Large intestine (tissue), 3 donors: ENCODE measurements at regions not wholly inside any gene's neighbourhood (a gene's known extent, or its start where the extent isn't known, plus 50 kb on each side); places are given as distances from the start of the nearest gene placed in this dataset.

Experiments
- DNase-seq, 2 donors: peaks; one replicate each; pipeline versions ENCODE4 v3.0.0 to v3.0.0-alpha.2; 2013
- H3K27ac ChIP-seq: one replicate; pipeline ENCODE4 v1.5.1; 2013; ENCODE audit warnings: low read length
- H3K27me3 ChIP-seq: 2 replicates; pipeline ENCODE4 v1.6.1; 2013; ENCODE audit warnings: low read length; ENCODE audit not compliant: control insufficient read depth, insufficient read depth
- H3K36me3 ChIP-seq: 2 replicates; pipeline ENCODE4 v1.6.1; 2013; ENCODE audit warnings: low read length; ENCODE audit not compliant: control insufficient read depth, insufficient read depth
- H3K4me1 ChIP-seq: one replicate; pipeline ENCODE4 v1.6.1; 2013; ENCODE audit warnings: low read length; ENCODE audit not compliant: control insufficient read depth, insufficient read depth
- H3K4me3 ChIP-seq: one replicate; pipeline ENCODE4 v1.5.1; 2013; ENCODE audit warnings: low read length
- H3K9me3 ChIP-seq: one replicate; pipeline ENCODE4 v1.6.1; 2013; ENCODE audit warnings: mild to moderate bottlenecking, low read depth, low read length, moderate library complexity; ENCODE audit not compliant: control insufficient read depth
- WGBS: methylation state at CpG from one replicate; pipeline ENCODE4 v1.1.5; 2013; ENCODE audit warnings: low lambda C conversion rate; ENCODE audit not compliant: insufficient coverage; 5-methylcytosine and 5-hydroxymethylcytosine counted together

DNA sequence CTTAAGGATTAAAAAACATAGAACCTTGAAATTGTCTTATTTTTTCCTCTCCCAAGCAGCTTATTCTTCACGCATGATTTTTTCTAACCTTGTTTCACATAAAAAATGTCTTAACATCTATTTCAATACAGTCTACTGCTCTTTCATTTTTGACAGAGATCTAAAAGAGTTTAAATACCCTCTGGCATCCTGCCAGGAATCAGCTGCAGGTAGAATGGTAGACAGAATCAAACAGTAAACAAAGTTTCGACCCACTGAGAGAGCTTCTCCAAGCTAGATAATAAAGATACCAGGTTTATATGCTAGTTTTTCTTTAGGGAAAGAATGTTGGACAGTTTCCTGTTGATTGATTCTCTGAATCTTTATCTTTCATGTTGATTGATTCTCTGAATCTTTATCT, 555.8 kb upstream of the CDH9 start:
- 100% methylated on average over 1 of the region's 2 CpGs for WGBS
- no peak overlapping the region for H3K4me3 ChIP-seq
- H3K27ac ChIP-seq, result no peak overlapping the region

GRCh38 chr5:27592231-27592630, 553.8 kb upstream of the CDH9 start:
- no peaks in the 10 kb centered on the region for H3K4me1 ChIP-seq
- peaks cover 7% of the 10 kb centered on the region for H3K9me3 ChIP-seq
- no peak overlapping the region for H3K4me3 ChIP-seq
- no peaks in the 10 kb centered on the region for H3K36me3 ChIP-seq
- DNase-seq, result no peak
- no peak overlapping the region for H3K27ac ChIP-seq
- WGBS, result no CpG with 5 or more reads among the region's 1 CpG
- no peaks in the 10 kb centered on the region for H3K27me3 ChIP-seq

More for the DNA sequence above, 555.8 kb upstream of the CDH9 start:
- no peaks in the 10 kb centered on the region for H3K36me3 ChIP-seq
- DNase-seq, result no peak
- H3K9me3 ChIP-seq, result peaks cover 7% of the 10 kb centered on the region
- no peaks in the 10 kb centered on the region for H3K4me1 ChIP-seq
- no peaks in the 10 kb centered on the region for H3K27me3 ChIP-seq

DNA sequence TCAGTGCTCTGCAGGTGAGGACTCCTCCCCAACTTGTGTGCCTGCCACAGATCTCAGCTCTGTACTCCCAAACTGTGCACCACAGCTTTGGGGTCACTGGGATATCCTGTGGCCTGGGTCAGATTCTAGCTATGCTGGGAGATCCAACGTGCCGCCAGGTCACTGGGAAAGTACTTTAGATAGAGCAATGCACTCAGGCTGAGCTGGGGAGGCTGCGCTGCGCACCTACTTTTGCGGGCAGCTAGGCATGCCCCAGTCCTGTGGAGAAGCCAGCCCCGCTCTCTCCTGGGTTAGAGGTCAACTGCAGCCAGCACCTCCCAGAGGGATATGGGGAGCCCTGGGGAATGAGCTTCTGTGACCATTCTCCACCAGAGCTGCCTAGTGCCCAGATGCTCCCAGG, 552.1 kb upstream of the CDH9 start:
- Histone ChIP-seq H3K36me3 (no peaks in the 10 kb centered on the region), H3K27me3 (no peaks in the 10 kb centered on the region), H3K9me3 (peaks cover 7% of the 10 kb centered on the region), H3K4me3 (no peak overlapping the region), H3K27ac (no peak overlapping the region), H3K4me1 (no peaks in the 10 kb centered on the region)
- no peak for DNase-seq
- no CpG with 5 or more reads among the region's 6 CpGs for WGBS

DNA sequence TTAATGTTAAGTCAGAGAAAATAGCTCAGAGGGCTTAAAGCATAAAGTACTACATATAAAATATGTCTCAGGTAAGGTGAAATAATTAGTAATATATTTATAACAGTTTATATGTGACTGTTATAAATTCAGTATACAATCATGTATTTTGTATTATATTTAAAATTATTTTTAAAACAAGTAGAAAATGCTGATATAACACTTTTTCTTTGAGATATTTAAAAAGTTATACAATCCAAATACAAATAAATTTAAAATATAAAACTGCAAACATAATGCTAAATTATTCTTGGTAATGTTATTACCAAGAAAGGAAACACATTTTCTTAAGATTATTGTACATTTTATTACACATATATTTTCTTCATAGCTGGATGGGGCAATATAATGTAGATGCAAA, 539.9 kb upstream of the CDH9 start:
- Histone ChIP-seq H3K4me1 (no peaks in the 10 kb centered on the region), H3K4me3 (no peak overlapping the region), H3K9me3 (no peaks in the 10 kb centered on the region), H3K27ac (no peak overlapping the region), H3K27me3 (no peaks in the 10 kb centered on the region), H3K36me3 (no peaks in the 10 kb centered on the region)
- no peak for DNase-seq

DNA sequence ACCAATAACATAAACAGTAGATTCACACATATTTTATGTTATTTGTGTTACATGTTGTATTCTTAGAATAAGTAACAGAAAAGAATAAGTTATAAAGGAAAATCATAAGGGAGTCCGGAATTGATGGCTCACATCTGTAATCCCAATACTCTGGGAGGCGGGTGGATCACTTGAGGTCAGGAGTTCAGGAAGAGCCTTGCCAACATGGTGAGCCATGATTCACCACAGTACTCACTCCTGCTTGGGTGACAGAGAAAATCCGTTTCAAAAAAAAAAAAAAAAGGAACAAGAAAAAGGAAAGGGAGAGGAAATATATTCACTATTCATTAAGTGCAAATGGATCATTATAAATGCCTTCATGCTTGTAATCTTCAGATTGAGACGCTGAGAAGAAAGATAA, 533.3 kb upstream of the CDH9 start:
- Histone ChIP-seq H3K4me3 (no peak overlapping the region), H3K4me1 (no peaks in the 10 kb centered on the region), H3K9me3 (no peaks in the 10 kb centered on the region), H3K27me3 (no peaks in the 10 kb centered on the region), H3K36me3 (no peaks in the 10 kb centered on the region), H3K27ac (no peak overlapping the region)
- WGBS, result 100% methylated on average over 1 of the region's 4 CpGs
- no peak for DNase-seq

GRCh38 chr5:27568811-27569210, 530.4 kb upstream of the CDH9 start:
- WGBS, result 60% methylated on average over 1 of the region's 2 CpGs

DNA sequence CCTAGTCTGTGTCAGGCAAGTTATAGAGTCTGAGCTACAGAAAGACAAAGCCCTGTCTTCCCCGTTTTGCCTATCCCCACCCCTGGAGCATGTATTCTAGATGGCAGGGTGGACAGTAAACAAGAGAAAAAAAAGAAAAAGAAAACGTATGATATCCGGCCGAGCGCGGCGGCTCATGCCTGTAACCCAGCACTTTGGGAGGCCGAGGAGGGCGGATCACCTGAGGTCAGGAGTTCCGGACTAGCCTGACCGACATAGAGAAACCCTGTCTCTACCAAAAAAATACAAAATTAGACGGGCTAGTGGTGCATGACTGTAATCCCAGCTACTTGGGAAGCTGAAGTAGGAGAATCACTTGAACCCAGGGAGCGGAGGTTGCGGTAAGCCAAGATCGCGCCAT, 523.0 kb upstream of the CDH9 start:
- Histone ChIP-seq H3K36me3 (no peaks in the 10 kb centered on the region), H3K4me1 (no peaks in the 10 kb centered on the region), H3K4me3 (no peak overlapping the region), H3K9me3 (no peaks in the 10 kb centered on the region), H3K27me3 (no peaks in the 10 kb centered on the region), H3K27ac (no peak overlapping the region)
- 100% methylated on average over 2 of the region's 16 CpGs for WGBS
- no peak for DNase-seq

More at GRCh38 chr5:27568811-27569210, 530.4 kb upstream of the CDH9 start:
- H3K4me3 ChIP-seq, result no peak overlapping the region
- no peak for DNase-seq
- H3K4me1 ChIP-seq, result no peaks in the 10 kb centered on the region
- H3K27ac ChIP-seq, result no peak overlapping the region
- no peaks in the 10 kb centered on the region for H3K9me3 ChIP-seq
- no peaks in the 10 kb centered on the region for H3K36me3 ChIP-seq
- no peaks in the 10 kb centered on the region for H3K27me3 ChIP-seq

DNA sequence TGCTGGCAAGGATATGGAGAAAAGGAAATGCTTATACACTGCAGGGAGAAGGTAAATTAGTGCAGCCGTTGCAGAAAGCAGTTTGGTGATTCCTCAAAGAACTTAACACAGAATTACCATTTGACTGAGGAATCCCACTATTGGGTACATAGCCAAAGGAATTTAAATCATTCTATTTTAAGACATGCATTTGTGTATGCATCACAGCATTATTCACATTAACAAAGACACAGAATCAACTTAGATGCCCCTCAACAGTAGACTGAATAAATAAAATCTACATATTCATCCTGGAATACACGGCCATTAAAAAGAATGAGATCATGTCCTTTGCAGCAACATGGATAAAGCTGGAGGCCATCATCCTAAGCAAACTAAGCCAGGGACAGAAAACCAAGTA, 510.1 kb upstream of the CDH9 start:
- Histone ChIP-seq H3K9me3 (no peaks in the 10 kb centered on the region), H3K27me3 (no peaks in the 10 kb centered on the region), H3K4me3 (no peak overlapping the region), H3K36me3 (no peaks in the 10 kb centered on the region), H3K27ac (no peak overlapping the region), H3K4me1 (no peaks in the 10 kb centered on the region)
- WGBS, result 40% methylated on average over 1 of the region's 2 CpGs
- no peak for DNase-seq

DNA sequence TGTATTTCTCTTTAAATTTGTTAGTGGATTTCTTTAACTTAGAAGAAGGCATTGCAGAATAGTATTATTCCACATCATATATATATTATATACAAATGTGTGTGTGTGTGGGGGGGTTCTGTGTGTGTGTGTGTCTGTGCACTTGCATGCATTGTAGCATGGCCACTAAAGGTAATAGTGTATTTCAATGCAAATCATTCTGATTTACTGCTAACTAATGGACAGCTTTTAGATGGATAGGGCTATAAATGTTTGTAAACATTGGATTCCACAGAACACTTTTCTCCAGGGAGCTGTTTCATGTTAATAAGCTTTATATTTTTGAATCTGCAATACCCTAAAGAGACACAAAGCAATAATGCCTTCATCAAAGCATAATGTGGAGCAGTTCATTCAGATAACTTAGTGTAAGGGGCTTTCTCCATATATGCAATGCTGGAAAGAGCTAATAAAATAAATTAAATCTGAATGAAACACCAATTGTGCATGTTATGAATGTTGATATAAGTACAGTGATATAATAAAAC, 496.7 kb upstream of the CDH9 start:
- H3K4me1 ChIP-seq, result no peaks in the 10 kb centered on the region
- no peak for DNase-seq
- no peaks in the 10 kb centered on the region for H3K36me3 ChIP-seq

DNA sequence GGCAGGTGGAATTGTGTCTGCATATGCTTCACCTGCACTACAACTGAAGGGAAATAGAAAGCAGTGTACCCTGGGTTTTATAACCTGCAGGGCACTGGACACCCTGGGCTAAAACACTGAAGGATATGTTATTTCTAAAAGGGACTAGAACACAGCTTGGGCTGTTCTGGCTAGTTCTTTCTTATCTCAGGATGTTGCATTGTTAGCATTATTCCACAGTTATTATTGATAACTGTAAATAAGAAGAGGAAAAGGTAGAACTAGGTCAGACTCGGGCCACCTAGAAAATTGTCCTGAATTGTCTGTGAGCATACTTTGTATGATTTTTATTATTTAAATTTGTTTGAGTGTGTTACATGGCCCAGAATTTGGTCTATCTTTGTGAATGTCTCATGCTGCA, 493.9 kb upstream of the CDH9 start:
- H3K9me3 ChIP-seq, result no peaks in the 10 kb centered on the region
- WGBS, result no CpG with 5 or more reads among the region's 1 CpG
- no peaks in the 10 kb centered on the region for H3K4me1 ChIP-seq
- no peak for DNase-seq
- no peak overlapping the region for H3K27ac ChIP-seq
- no peak overlapping the region for H3K4me3 ChIP-seq
- no peaks in the 10 kb centered on the region for H3K36me3 ChIP-seq
- H3K27me3 ChIP-seq, result no peaks in the 10 kb centered on the region

More for the DNA sequence above, 496.7 kb upstream of the CDH9 start:
- Histone ChIP-seq H3K27me3 (no peaks in the 10 kb centered on the region), H3K4me3 (no peak overlapping the region), H3K9me3 (no peaks in the 10 kb centered on the region), H3K27ac (no peak overlapping the region)

- no peak for DNase-seq
- H3K4me3 ChIP-seq, result no peak overlapping the region
- peaks cover 4% of the 10 kb centered on the region for H3K9me3 ChIP-seq
- H3K27ac ChIP-seq, result no peak overlapping the region
- H3K36me3 ChIP-seq, result no peaks in the 10 kb centered on the region
- no peaks in the 10 kb centered on the region for H3K27me3 ChIP-seq
- no peaks in the 10 kb centered on the region for H3K4me1 ChIP-seq
Measured at GRCh38 chr5:27524515-27524914, 486.1 kb upstream of the CDH9 start.
